ENCODE measurements at regions not wholly inside any gene's neighbourhood (a gene's known extent, or its start where the extent isn't known, plus 50 kb on each side); places are given as distances from the start of the nearest gene placed in this dataset.

DNA sequence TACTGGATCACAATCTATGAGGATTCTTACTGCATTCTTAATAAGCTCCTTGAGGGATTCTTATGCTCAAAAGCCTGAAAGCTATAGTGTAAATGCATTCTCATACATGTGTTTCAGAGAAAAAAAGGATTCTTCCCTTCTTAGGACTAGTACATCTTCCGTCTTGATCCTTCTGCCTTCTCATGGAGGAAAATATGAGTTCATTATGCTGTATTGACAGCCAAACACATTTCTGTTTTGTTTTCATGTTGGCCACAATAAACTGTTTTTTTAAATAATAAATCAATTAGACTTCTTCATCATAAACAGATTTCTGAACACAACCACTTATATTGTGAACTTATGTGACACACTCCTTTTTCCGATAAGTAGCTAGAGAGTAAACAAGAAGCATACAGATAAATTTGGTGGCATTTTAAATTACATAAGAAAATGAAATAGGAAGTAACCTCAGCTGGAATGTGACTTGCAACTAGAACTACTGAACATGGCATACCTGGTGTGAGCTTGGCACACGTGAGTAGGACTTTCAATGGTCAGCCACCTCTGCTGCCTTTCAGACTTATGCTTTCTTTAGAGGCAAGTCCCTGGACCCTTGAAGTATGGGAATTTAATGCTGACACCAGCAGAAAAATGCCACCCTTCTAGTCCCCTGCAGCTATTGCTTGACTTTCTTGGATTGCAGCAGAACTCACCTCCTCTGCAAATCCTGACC, 350.4 kb downstream of the BCKDHB start:
- DNase-seq (ENCODE audit: low spot score) = no peak
- Histone ChIP-seq H3K27ac (ENCODE audit: low read depth) (no peak overlapping the region), H3K27me3 (ENCODE audit: insufficient read depth) (no peaks in the 10 kb centered on the region), H3F3A (replicated peaks; ENCODE audit: low read depth) (no peaks in the 10 kb centered on the region), H3K4me2 (no peak overlapping the region), H4K20me1 (replicated peaks; ENCODE audit: insufficient read depth) (no peaks in the 10 kb centered on the region), H3K79me2 (replicated peaks; ENCODE audit: insufficient read depth) (no peaks in the 10 kb centered on the region), H3K9me2 (ENCODE audit: insufficient read depth) (peaks cover 20% of the 10 kb centered on the region), H3K4me1 (ENCODE audit: insufficient read depth) (peaks cover 4% of the 10 kb centered on the region; the same call in 1 of the 2 replicates), H3K4me3 (no peak overlapping the region), H3K36me3 (ENCODE audit: insufficient read depth) (no peaks in the 10 kb centered on the region), H2AFZ (no peak overlapping the region)
- Mint-ChIP-seq H3K27ac (no peak overlapping the region), H3K36me3 (ENCODE audit: low read depth) (no peaks in the 10 kb centered on the region), H3K9me3 (no peaks in the 10 kb centered on the region; the same call in 2 of the 3 replicates), H3K4me3 (no peak overlapping the region), H3K4me1 (peaks cover 11% of the 10 kb centered on the region), H3K27me3 (ENCODE audit: insufficient read depth, low read depth, poor library complexity) (peaks cover 3% of the 10 kb centered on the region)
- TF ChIP-seq, protein P1, sequence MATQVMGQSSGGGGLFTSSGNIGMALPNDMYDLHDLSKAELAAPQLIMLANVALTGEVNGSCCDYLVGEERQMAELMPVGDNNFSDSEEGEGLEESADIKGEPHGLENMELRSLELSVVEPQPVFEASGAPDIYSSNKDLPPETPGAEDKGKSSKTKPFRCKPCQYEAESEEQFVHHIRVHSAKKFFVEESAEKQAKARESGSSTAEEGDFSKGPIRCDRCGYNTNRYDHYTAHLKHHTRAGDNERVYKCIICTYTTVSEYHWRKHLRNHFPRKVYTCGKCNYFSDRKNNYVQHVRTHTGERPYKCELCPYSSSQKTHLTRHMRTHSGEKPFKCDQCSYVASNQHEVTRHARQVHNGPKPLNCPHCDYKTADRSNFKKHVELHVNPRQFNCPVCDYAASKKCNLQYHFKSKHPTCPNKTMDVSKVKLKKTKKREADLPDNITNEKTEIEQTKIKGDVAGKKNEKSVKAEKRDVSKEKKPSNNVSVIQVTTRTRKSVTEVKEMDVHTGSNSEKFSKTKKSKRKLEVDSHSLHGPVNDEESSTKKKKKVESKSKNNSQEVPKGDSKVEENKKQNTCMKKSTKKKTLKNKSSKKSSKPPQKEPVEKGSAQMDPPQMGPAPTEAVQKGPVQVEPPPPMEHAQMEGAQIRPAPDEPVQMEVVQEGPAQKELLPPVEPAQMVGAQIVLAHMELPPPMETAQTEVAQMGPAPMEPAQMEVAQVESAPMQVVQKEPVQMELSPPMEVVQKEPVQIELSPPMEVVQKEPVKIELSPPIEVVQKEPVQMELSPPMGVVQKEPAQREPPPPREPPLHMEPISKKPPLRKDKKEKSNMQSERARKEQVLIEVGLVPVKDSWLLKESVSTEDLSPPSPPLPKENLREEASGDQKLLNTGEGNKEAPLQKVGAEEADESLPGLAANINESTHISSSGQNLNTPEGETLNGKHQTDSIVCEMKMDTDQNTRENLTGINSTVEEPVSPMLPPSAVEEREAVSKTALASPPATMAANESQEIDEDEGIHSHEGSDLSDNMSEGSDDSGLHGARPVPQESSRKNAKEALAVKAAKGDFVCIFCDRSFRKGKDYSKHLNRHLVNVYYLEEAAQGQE (IDR thresholded peaks at IDR 0.05; ENCODE audit: unreplicated experiment) = no peak
- TF ChIP-seq, protein P2, sequence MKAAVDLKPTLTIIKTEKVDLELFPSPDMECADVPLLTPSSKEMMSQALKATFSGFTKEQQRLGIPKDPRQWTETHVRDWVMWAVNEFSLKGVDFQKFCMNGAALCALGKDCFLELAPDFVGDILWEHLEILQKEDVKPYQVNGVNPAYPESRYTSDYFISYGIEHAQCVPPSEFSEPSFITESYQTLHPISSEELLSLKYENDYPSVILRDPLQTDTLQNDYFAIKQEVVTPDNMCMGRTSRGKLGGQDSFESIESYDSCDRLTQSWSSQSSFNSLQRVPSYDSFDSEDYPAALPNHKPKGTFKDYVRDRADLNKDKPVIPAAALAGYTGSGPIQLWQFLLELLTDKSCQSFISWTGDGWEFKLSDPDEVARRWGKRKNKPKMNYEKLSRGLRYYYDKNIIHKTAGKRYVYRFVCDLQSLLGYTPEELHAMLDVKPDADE (IDR thresholded peaks at IDR 0.05) = no peak
- TF ChIP-seq ZNF114 (CRISPR knock-in tag; IDR thresholded peaks at IDR 0.05) = no peak
- no peak for TF ChIP-seq NANOG (IDR thresholded peaks at IDR 0.05; ENCODE audit: borderline replicate concordance)
- TF ChIP-seq ZNF331 (CRISPR knock-in tag; IDR thresholded peaks at IDR 0.05; ENCODE audit: low read depth) = no peak
- TF ChIP-seq, protein P3, sequence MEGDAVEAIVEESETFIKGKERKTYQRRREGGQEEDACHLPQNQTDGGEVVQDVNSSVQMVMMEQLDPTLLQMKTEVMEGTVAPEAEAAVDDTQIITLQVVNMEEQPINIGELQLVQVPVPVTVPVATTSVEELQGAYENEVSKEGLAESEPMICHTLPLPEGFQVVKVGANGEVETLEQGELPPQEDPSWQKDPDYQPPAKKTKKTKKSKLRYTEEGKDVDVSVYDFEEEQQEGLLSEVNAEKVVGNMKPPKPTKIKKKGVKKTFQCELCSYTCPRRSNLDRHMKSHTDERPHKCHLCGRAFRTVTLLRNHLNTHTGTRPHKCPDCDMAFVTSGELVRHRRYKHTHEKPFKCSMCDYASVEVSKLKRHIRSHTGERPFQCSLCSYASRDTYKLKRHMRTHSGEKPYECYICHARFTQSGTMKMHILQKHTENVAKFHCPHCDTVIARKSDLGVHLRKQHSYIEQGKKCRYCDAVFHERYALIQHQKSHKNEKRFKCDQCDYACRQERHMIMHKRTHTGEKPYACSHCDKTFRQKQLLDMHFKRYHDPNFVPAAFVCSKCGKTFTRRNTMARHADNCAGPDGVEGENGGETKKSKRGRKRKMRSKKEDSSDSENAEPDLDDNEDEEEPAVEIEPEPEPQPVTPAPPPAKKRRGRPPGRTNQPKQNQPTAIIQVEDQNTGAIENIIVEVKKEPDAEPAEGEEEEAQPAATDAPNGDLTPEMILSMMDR (conservative IDR thresholded peaks at IDR 0.05; ENCODE audit: low read depth in 2 of 2) = no peak
- TF ChIP-seq CREB1 (CRISPR knock-in tag; IDR thresholded peaks at IDR 0.05; ENCODE audit: low read depth) = no peak
- TF ChIP-seq POLR2AphosphoS5 (IDR thresholded peaks at IDR 0.05; ENCODE audit: low read depth) = no peak
- TF ChIP-seq, protein P4, sequence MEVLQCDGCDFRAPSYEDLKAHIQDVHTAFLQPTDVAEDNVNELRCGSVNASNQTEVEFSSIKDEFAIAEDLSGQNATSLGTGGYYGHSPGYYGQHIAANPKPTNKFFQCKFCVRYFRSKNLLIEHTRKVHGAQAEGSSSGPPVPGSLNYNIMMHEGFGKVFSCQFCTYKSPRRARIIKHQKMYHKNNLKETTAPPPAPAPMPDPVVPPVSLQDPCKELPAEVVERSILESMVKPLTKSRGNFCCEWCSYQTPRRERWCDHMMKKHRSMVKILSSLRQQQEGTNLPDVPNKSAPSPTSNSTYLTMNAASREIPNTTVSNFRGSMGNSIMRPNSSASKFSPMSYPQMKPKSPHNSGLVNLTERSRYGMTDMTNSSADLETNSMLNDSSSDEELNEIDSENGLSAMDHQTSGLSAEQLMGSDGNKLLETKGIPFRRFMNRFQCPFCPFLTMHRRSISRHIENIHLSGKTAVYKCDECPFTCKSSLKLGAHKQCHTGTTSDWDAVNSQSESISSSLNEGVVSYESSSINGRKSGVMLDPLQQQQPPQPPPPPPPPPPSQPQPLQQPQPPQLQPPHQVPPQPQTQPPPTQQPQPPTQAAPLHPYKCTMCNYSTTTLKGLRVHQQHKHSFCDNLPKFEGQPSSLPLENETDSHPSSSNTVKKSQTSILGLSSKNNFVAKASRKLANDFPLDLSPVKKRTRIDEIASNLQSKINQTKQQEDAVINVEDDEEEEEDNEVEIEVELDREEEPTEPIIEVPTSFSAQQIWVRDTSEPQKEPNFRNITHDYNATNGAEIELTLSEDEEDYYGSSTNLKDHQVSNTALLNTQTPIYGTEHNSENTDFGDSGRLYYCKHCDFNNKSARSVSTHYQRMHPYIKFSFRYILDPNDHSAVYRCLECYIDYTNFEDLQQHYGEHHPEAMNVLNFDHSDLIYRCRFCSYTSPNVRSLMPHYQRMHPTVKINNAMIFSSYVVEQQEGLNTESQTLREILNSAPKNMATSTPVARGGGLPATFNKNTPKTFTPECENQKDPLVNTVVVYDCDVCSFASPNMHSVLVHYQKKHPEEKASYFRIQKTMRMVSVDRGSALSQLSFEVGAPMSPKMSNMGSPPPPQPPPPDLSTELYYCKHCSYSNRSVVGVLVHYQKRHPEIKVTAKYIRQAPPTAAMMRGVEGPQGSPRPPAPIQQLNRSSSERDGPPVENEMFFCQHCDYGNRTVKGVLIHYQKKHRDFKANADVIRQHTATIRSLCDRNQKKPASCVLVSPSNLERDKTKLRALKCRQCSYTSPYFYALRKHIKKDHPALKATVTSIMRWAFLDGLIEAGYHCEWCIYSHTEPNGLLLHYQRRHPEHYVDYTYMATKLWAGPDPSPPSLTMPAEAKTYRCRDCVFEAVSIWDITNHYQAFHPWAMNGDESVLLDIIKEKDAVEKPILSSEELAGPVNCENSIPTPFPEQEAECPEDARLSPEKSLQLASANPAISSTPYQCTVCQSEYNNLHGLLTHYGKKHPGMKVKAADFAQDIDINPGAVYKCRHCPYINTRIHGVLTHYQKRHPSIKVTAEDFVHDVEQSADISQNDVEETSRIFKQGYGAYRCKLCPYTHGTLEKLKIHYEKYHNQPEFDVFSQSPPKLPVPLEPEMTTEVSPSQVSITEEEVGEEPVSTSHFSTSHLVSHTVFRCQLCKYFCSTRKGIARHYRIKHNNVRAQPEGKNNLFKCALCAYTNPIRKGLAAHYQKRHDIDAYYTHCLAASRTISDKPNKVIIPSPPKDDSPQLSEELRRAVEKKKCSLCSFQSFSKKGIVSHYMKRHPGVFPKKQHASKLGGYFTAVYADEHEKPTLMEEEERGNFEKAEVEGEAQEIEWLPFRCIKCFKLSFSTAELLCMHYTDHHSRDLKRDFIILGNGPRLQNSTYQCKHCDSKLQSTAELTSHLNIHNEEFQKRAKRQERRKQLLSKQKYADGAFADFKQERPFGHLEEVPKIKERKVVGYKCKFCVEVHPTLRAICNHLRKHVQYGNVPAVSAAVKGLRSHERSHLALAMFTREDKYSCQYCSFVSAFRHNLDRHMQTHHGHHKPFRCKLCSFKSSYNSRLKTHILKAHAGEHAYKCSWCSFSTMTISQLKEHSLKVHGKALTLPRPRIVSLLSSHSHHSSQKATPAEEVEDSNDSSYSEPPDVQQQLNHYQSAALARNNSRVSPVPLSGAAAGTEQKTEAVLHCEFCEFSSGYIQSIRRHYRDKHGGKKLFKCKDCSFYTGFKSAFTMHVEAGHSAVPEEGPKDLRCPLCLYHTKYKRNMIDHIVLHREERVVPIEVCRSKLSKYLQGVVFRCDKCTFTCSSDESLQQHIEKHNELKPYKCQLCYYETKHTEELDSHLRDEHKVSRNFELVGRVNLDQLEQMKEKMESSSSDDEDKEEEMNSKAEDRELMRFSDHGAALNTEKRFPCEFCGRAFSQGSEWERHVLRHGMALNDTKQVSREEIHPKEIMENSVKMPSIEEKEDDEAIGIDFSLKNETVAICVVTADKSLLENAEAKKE (CRISPR knock-in tag; IDR thresholded peaks at IDR 0.05) = no peak
- TF ChIP-seq EZH2phosphoT487 (IDR thresholded peaks at IDR 0.05; ENCODE audit: unreplicated experiment) = no peak
- TF ChIP-seq EZH2 (IDR thresholded peaks at IDR 0.05; ENCODE audit: low read depth, unreplicated experiment) = no peak
- TF ChIP-seq STAT1 (IDR thresholded peaks at IDR 0.05; ENCODE audit: unreplicated experiment) = no peak
- TF ChIP-seq JUNB (IDR thresholded peaks at IDR 0.05; ENCODE audit: unreplicated experiment) = no peak
- no peak for ATAC-seq

Measured in GM23338 (cell line).